ENCODE measurements at regions not wholly inside any gene's neighbourhood (a gene's known extent, or its start where the extent isn't known, plus 50 kb on each side); places are given as distances from the start of the nearest gene placed in this dataset.
A peak's percentile ranks its signal among the peaks of the same experiment; 100 is the strongest.

DNA sequence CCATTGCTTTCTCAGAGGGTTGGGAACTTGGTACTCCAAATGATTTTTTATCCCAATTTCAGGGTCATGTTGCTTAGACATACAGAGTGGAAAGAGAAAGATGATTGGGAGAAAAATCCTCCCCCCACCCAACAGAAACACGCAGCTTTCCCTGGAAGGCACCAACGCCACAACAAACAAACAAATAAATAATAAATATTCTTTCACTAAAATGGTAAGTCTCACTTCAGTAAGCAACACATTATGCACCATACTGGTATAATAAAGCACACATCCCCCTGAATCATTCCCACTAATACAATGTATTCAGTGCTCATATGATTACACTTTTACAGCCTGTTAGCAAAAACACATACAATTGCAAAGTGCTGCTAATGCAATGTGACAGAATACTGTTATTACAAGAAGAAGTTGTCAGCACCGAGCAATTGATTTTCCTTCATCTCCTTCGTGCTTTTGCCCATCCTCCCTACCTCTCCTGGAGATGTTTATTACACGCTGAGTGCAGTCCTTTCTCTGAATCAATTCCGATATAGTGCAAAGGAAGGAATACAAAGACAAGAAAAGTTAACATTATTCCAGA lies 359.9 kb downstream of the TXNL1 start:
- no peak for DNase-seq (ENCODE audit: low read depth)

DNA sequence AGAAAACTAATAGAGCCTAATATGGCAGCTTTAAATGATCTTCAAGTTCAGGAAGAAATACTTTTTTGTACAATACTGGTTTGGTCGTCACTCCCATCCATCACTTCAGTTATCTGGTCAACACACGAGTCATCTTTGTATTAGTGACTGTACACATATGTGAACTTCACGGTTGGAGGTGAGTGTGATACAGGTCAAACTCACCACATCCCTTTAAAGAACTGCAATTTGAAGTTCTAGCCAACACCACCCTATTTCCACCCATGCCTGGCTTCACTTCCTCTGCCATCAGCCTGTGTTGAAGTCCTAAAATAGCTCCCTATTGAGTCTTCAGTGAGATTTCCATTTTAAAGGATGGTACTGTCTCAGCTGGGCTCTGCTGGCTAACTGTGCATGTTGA lies 361.9 kb downstream of the TXNL1 start:
- DNase-seq (ENCODE audit: low read depth): no peak

- DNase-seq (ENCODE audit: low read depth): no peak
These were observed 364.7 kb downstream of the TXNL1 start for GRCh38 chr18:56273541-56274219.

DNA sequence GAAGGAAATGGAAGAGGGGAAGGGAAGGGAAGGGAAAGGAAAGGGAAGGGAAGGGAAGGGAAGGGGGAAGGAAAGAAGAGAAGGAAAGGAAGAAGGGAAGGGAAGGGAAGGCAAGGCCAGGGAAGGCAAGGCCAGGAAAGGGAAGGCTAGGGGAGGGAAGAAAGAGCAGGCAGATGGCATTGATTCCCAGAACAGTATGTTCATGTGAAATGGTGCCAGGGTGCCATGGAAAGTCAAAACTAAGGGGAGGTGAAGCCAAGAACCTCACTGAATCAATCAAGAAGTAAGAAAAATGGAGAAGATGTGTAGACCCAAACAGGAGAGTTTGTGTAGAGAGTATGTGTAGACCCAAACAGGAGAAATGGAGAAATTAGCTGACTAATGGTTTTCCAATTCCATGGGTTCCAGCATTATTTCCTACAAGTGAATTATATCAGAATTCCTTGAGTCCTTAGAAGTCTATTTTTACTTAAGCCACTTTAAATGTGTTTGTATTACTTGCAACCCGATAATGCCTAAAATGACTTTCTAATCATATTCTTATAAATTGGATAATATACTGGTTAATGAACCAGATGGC lies 367.6 kb downstream of the TXNL1 start:
- no peak for DNase-seq (ENCODE audit: low read depth)

GRCh38 chr18:56269958-56270357 lies 368.4 kb downstream of the TXNL1 start:
- no peak for DNase-seq (ENCODE audit: low read depth)

DNA sequence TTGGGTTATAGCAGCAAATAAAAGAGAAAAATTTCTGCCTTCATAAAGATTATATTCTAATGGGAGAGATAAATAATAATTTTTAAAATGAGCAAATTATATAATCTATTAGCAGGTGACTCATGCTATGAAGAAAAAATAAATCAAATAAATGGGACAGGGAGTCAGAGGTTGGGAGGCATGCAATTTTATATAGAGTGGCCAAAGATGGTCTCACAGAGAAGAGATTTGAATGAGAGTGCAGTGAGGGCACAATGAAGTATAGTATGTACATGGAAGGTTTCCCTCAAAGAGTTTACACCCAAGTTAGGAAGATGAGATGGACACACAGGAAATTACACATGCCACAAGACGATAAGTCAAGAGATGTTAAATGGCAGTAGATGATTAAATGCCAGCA lies 369.4 kb downstream of the TXNL1 start:
- DNase-seq (ENCODE audit: low read depth): no peak

DNA sequence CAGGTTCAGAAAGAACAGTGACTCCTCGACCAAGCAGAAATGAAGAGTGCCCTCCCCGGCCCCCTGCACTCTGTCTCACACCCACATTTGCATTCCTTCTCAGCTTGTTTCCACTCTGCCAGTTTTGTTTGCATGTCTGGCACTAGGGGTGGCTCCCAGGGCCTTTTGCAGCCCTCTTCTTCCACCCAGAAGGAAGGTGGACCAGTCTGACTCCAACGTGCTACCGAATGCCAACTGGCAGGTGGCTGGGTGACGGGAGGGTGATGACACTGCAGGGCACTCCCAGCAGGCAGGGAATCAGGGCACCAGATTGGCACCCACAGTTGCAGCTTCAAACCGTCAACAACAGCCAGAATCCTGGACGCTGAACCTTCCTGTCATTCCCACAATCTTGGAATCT lies 371.1 kb downstream of the TXNL1 start:
- DNase-seq (ENCODE audit: low read depth): no peak

DNA sequence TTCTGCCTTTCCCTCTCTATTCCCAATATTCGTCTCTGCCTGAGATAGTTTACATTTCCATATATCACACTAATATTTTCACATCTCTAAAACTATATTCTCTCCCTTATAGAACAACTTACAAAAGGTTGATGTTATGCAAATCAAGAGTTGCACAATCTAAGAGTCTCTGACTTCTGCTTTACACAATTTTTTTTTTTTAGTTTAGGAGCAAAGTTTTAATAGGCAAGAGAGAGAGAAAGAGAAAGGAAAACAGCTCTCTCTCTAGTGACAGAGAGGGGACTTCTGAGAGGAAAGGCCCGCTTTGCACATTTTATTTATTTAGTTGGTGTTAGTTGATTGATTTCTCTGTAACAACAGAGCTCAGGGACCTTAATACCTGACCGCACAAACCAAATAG lies 380.2 kb downstream of the TXNL1 start:
- DNase-seq (ENCODE audit: low read depth): no peak

GRCh38 chr18:56257205-56257604 lies 381.2 kb downstream of the TXNL1 start:
- DNase-seq (ENCODE audit: low read depth): peak; percentile 26

- no peak for DNase-seq (ENCODE audit: low read depth)
These were observed 381.7 kb downstream of the TXNL1 start for GRCh38 chr18:56256659-56257058.

DNA sequence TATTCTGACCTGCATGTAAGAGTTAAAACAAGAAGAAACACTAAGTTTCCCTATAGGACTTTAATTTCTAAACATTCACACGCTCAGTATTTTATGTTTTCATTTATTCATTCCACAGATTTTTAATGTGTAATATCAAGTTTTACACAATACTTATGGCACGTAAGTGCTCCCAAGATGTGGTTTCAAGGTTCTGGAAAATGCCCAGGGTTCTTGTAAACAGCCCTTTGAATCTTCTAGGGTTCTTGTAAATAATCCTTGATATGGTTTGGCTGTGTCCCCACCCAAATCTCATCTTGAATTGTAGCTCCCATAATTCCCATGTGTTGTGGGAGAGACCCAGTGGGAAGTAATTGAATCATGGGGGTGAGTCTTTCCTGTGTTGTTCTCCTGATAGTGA lies 383.0 kb downstream of the TXNL1 start:
- no peak for DNase-seq (ENCODE audit: low read depth)

DNA sequence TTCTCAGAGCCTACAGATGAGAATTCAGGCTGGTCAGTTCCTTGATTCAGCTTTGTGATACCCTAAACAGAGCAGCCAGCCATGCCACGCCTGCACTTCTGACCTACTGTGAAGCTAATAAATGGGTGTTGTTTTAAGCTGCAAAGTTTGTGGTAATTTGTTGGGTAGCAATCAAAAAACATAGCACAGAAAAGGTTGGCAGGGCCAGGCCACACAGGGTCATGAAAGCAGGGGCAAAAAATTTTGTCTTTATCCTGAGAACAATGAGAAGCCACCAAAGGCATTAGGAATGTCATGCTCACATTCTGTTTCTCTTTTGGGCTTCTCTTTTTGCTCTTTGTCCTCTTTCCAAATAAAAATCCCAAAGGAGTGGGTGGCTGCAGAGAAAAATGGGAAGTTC lies 385.9 kb downstream of the TXNL1 start:
- DNase-seq (ENCODE audit: low read depth): no peak

- no peak for DNase-seq (ENCODE audit: low read depth)
These were observed 389.7 kb downstream of the TXNL1 start for GRCh38 chr18:56248610-56249235.

- no peak for DNase-seq (ENCODE audit: low read depth)
These were observed 391.5 kb downstream of the TXNL1 start for GRCh38 chr18:56246916-56247315.

DNA sequence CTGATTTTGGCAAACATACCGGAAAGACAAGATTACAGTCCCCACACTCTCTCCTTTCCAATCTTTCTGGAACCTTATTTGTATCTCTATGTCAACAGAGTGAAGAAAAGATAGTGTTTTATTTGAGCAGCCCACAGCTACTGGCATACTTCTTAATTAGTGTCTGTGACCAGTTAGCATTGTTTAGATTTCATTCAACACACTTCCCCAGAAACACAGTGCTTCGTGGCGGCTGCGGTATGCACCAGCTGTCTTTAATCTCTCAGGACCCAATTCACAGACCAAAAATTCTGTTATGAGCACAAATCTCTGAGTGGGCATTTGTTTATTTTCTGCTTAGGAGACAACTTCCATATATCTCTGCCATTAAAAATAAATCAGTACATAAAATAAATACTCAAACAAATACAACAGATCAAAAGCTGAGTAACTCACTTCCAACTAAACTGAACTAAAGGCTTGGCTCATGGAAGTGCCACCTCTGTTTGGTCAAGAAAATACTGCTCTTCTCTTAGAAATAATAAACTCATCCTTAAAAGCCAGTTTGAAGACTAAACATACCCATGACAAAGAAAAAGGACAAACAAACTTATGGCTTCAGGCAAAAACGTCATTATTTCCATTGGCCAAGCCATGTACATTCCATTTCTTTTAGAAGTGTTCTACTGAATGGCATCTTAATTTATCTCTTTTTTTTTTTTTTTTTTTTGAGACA lies 392.4 kb downstream of the TXNL1 start:
- no peak for DNase-seq (ENCODE audit: low read depth)

GRCh38 chr18:56240405-56240804 lies 398.0 kb downstream of the TXNL1 start:
- peak; percentile 3 for DNase-seq (ENCODE audit: low read depth)

GRCh38 chr18:56238576-56238975 lies 399.8 kb downstream of the TXNL1 start:
- DNase-seq (ENCODE audit: low read depth): peak; percentile 5

- no peak for DNase-seq (ENCODE audit: low read depth)
These were observed 402.8 kb downstream of the TXNL1 start for GRCh38 chr18:56235481-56236013.

GRCh38 chr18:56235071-56235470 lies 403.3 kb downstream of the TXNL1 start:
- DNase-seq (ENCODE audit: low read depth): no peak

DNA sequence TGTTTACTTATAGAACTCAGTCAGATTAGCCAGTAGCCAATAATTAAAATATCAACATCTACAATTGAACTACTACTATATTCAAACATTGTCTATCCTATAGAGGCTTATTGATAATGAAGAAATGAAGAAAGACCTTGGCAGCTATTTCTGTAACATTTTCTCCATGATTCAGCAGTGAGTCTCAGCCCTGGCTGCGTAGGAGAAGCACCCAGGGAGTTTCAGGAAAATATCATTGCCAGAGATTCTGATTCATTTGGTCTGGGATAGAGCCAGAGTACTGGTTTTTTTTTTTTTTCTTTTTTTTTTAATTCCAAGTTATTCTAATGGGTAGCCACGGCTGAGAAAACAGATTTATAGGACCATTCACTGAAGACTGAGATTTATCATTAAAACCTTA lies 404.8 kb downstream of the TXNL1 start:
- peak; percentile 76 for DNase-seq (ENCODE audit: low read depth)

- DNase-seq (ENCODE audit: low read depth): no peak
These were observed 412.4 kb downstream of the TXNL1 start for GRCh38 chr18:56226025-56226424.

Measured in amniotic epithelial cell (primary cell).